Activated naive CD8-positive, alpha-beta T cell treated with anti-CD3 and anti-CD28 coated beads, Interleukin-2, amount 50 U/mL, for 16 hours (primary cell): ENCODE measurements at regions not wholly inside any gene's neighbourhood (a gene's known extent, or its start where the extent isn't known, plus 50 kb on each side); places are given as distances from the start of the nearest gene placed in this dataset.
"Not testable (repeated sequence)": the region's sequence is repeated elsewhere in the genome, so short reads cannot be mapped to it uniquely, and the experiment has no call there.

Experiments
- DNase-seq: peaks from one replicate; pipeline ENCODE4 v3.0.0-alpha.2; 2020; ENCODE audit warnings: low read depth, low spot score

DNA sequence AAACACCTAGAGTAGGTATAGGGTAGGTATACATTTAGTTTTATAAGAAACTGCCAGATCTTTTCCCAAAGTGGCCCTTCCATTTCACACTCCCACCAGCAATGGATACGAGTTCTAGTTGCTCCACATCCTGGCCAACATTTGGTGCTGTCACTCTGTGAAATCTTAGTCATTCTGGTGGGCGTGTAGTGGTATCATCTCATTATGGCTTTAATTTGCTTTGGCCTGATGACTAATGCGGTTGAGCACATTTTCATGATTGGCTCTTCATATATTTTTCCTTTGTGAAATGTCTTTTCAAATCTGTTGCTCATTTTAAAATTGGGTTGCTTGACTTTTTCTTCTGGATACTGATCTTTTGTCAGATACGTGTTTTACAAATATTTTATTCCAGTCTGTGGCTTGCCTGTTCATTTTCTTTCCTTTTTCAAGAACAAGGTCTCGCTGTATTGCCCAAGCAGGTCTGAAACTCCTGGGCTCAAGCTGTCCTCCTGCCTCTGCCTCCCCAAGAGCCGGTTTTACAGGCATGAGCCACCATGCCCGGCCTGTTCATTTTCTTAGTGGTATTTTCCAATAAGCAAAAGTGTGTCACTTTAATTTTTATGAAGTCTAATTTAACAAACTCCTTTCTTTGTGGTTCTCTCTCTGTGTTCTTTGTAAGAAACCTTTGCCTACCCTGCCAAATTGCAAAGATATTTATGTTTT lies 192.4 kb downstream of the SEC14L1 start:
- no peak for DNase-seq

DNA sequence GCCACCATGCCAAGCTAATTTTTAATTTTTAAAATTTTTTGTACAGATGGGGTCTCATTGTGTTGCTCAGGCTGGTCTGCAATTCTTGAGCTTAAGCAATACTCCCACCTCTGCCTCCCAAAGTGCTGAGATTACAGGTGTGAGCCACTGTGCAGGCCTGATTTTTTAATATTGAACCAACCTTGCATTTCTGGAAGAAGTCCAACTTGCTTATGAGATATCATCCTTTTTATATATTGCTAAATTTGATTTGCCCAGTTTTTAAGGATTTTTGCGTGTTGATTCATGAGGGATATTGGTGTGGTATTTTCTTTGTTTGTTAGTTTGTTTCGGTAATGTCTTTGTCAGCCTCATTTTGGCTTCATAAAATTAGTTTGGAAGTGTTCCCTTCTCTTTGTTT lies 196.4 kb downstream of the SEC14L1 start:
- DNase-seq: no peak

GRCh38 chr17:77341069-77341541 lies 200.3 kb downstream of the SEC14L1 start:
- DNase-seq: no peak

DNA sequence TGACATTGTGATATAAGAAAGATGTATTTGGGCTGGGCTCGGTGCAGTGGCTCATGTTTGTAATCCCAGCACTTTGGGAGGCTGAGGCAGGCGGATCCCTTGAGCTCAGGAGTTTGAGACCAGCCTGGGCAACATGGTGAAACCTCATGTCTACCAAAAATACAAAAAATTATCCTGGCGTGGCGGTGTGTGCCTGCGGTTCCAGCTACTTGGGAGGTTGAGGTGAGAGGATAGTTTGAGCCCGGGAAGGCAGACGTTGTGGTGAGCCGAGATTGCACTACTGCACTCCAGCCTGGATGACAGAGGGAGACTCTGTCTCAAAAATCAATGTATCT lies 201.9 kb downstream of the SEC14L1 start:
- not testable (repeated sequence) for DNase-seq

- DNase-seq: no peak
These were observed 202.4 kb downstream of the SEC14L1 start for GRCh38 chr17:77343031-77343800.

GRCh38 chr17:77344038-77344437 lies 203.3 kb downstream of the SEC14L1 start:
- no peak for DNase-seq

GRCh38 chr17:77345260-77345910 lies 204.6 kb downstream of the SEC14L1 start:
- no peak for DNase-seq

DNA sequence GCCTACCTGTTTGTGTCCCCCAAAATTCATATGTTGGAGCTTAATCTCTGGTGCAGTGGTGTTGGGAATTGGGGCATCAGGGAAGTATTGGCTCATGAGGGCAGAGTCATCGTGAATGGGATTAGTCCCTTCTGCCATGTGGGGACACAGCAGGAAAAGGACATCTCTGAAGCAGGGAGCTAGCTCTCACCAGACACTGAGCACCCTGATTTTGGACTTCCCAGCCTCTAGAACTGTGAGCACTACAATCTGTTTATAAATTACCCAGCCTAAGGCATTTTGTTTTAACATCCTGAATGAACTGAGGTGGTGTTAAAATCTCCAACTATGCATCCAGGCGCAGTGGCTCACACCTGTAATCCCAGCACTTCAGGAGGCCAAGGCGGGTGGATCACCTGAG lies 206.0 kb downstream of the SEC14L1 start:
- DNase-seq: no peak

- no peak for DNase-seq
These were observed 206.8 kb downstream of the SEC14L1 start for GRCh38 chr17:77347544-77347943.

DNA sequence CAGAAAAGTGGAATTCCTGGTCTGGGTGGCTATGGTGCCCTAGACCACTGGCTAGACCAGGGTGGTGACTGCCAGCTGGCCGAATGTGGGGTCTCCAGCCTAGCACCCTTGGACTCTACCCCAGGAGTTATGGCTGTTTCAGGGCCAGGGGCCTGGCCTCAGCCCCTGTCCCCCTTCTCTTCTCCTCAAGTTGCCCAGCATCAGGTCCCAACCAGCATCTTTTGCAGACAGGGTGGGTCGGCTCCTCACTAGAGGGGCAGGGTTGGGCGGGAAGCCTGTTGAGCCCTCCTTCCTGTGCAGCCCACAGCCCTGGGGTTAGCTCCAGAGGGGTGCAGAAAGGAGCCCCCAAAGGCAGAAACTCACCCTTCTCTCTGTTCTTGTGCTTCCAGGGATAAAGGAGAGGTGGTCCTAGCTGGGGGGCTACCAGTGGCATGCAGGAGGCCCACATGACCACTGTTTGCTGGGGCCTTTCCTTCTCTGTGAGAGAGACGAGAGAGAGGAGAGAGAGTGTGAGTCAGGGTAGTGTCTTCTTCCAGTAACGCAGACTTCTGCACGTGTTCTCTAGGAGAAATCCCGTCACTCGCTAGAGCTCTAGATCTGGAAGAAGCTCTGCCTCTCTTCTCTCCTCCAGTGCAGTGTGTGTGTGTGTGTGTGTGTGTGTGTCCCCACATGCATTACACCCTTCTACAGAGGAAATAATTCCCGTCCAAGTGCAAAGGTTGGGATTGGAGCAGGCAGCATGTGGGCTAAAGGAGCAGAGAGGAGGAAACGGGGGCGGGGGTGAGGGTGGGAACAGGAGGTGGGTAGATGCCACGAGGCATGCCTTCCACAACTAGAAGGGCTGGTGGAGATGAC lies 209.4 kb downstream of the SEC14L1 start:
- no peak for DNase-seq

DNA sequence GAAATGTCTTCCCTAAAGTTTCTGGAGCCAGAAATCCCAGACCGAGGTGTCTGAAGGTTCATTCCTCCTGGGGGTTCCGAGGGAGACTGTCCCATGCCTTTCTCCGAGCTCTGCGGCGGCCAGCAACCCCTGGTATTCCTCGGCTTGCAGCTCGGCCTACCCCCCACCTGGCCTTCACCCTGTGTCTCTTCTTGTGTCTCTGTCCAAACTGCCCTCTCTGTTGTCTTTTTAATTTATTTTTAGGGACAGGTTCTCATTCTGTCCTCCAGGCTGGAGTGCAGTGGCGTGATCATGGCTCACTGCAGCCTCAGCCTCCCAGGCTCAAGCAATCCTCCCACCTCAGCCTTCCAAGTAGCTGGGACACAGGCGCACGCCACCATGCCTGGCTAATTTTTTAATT lies 211.7 kb downstream of the SEC14L1 start:
- no peak for DNase-seq

DNA sequence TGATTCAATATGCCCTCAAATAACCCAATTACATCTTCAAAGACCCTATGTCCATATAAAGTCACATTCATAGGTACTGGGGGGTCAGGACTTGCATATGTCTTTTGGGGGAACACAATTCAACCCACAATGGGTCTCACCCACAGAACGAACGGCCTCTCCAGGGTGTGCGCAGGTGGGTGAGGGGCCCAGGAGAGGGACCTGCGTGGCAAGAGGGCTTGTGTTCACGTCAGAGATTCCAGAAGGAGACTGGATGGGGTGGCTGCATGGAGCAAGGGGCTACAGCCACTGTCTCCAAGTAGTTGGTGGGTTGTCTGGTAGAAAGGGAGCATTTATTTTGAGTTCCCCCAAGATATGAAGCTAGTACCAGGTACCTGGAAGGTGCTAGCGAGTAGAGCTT lies 212.2 kb downstream of the SEC14L1 start:
- no peak for DNase-seq

GRCh38 chr17:77353684-77354419 lies 213.1 kb downstream of the SEC14L1 start:
- DNase-seq: no peak

- DNase-seq: no peak
These were observed 213.6 kb downstream of the SEC14L1 start for GRCh38 chr17:77354420-77354669.

- DNase-seq: no peak
These were observed 214.1 kb downstream of the SEC14L1 start for GRCh38 chr17:77354670-77355455.

DNA sequence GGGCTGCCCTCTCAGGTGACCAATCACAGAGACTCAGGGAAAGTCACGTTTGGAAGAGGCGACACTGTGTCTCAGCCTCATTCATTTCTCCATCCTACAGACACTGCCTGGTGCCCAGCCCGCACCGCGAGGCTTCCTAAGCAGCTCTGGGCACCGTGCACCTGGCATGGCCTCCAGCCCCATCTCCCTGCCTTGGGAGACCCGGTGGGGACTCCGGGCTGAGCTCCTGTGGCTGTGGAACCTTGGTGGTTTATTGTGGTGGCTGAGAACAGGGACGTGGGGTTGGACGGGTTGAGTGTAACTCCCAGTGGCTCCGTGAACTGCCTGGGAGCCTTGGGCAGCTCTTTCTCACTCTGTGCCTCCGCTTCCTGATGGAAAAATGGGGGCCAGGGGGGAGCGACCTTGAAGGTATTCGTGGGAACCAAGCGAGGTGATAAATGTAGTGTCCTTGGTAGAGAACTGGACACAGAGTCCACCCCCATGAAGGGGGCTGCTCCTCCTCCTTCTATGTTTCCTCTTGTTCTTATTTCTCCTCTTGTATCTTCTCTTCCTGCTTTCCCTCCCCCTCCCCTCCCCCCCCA lies 215.4 kb downstream of the SEC14L1 start:
- DNase-seq: no peak

DNA sequence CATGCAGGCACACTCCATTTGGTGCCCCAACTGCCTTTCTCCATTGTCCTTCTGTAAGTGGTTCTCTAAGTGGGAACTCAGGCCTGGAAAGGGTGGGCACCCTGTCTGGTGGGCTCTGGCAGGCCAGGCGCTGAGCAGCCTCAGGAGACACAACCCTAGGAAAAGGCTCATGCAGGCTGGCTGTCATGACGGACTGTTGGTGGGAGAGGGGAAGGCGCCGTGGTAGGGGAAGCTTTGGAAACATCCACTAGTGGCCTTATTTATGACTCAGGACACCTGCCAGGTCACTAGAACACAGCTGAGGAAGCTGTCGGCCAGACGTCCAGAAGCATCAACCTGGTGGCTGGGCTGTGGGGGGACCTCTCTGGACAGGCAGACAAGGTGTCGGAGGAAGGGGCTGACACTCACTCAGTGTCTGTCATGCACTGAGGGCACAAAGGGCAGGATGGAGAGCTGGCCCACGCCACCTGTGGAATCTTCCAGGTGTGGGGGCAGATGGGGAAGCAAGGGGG lies 216.0 kb downstream of the SEC14L1 start:
- DNase-seq: no peak

DNA sequence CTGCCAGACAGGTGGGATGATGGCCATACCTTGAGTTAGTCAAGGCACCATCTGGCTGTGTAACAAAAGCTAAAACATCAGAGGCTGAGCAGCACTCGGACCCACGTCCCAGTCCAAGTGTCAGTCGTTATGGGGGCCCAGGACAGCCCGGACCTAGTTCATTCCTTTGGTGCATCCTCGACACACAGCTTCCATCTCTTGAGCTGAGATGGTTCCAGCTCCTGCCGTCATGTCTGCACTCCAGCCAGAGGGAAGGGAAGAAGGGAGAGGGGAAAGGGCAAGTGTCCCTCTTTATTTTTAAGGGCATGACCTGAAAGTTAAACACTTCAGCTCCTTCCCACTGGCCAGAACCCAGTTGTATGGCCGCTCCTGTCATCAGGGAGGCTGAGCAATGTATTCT lies 218.0 kb downstream of the SEC14L1 start:
- DNase-seq: no peak

DNA sequence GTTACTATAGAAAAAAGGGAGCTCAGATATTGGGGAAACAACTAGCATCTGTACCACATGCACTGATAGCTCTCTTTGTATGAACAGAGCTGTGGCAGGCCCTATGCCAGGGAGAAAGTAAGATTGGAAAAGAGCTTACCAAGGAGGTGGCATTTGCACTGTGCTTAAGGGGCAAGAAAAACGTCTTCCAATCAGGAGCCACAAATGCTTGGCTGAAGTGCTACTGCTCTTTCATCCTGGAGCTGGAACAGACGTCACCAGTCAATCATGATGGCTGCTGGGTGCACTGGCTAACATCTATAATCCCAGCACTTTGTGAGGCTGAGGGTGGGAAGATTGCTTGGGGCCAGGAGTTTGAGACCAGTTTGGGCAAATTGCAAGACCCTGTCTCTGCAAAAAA lies 218.5 kb downstream of the SEC14L1 start:
- DNase-seq: no peak

DNA sequence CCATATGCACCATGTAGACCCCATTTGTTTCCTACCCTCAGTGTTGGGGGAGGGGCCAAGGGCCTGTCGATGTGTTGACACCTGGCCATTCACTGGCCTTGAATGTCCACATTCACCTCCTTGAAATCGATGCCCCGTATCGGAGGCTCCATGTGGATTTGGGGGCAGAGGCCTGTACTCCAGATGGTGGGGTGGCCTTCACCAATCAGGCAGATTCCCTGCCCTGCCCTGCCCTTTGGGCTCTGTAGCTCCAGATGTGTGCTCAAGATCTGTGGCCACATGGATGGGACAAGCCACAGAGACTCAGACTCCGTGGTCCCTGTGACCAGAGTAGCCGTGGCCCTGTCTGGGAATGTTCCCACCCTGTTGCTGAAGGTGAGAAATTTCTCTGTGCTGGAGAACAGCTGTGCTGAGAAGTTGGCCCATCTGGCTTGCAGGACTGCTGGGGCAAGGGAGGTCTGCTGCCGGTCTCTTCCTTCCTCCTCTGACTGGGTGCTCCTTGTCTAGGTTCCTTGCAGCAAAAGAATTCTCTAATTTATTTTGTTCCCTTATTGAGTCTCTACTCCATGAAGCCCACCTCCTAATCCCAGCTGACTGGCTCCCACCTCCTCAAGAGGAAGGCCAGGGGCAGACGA lies 221.3 kb downstream of the SEC14L1 start:
- no peak for DNase-seq
